ENCODE measurements at regions not wholly inside any gene's neighbourhood (a gene's known extent, or its start where the extent isn't known, plus 50 kb on each side); places are given as distances from the start of the nearest gene placed in this dataset.

DNA sequence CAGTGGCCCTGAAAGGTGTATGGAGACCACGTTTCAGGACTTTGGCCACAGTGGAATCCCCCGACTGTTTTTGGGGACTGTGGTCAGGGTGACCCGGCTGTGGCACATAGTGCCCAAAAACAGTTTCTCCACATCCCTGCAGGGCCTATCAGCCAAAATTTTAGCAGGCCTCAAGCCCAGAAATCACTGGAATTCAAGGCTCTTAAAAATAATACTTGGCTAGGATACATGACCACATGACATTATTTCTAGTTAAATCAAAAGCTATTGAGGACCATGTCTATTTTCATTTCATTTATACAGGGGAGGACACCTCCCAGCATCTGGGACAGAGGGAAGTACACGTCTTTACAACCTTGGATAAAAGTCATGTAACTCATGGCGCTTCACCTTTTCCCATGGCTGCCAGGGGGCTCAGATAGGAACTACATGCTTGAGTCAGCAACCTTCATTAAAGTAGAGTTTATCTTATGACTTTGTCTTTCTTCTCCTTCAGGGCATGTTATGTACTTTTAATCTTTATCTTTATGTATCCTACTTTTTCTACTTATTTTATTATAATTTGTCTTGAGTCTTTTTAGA, 70.8 kb upstream of the CD93 start:
- H3K36me3 ChIP-seq (ENCODE audit: control insufficient read depth, insufficient read depth, low read length): no peaks in the 10 kb centered on the region; the same call in 2 of the 3 replicates
- DNase-seq (ENCODE audit: extremely low read depth in 1 of 4, low spot score in 3 of 4): peak in 1 of 4 experiments; percentile 11
- no peaks in the 10 kb centered on the region for H3K9me1 ChIP-seq (ENCODE audit: control insufficient read depth, insufficient read depth, low read length)
- H3K79me2 ChIP-seq (ENCODE audit: control insufficient read depth, insufficient read depth, low read length): no peaks in the 10 kb centered on the region
- in situ Hi-C loops (cut with MboI): no loop called here
- no peaks in the 10 kb centered on the region for H4K20me1 ChIP-seq (replicated peaks; ENCODE audit: control insufficient read depth, insufficient read depth, low read length)
- no peak for ATAC-seq
- POLR2A ChIA-PET: interaction anchor here (0.7 to 2.7 kb wide), 3 partner anchors 10 to 1173 kb away, joined by 3 to 16 read pairs (median 4); no protein-coding TSS in a partner anchor
- no peak overlapping the region for H3K4me3 ChIP-seq
- CTCF ChIA-PET (ENCODE audit: low intra/inter-chr PET ratio): no interaction called here
- WGBS (ENCODE audit: insufficient coverage, low coverage, missing lambda C conversion rate): 38% methylated on average over 3 of the region's 5 CpGs
- H3K4me1 ChIP-seq (replicated peaks in 1 of 2; ENCODE audit: control insufficient read depth in 2 of 2, insufficient read depth in 2 of 2, low read length in 2 of 2): peaks cover 52 to 92% of the 10 kb centered on the region in 2 experiments
- TF ChIP-seq, protein P1, sequence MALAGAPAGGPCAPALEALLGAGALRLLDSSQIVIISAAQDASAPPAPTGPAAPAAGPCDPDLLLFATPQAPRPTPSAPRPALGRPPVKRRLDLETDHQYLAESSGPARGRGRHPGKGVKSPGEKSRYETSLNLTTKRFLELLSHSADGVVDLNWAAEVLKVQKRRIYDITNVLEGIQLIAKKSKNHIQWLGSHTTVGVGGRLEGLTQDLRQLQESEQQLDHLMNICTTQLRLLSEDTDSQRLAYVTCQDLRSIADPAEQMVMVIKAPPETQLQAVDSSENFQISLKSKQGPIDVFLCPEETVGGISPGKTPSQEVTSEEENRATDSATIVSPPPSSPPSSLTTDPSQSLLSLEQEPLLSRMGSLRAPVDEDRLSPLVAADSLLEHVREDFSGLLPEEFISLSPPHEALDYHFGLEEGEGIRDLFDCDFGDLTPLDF (CRISPR knock-in tag; IDR thresholded peaks at IDR 0.05): no peak
- TF ChIP-seq RFX7 (CRISPR knock-in tag; IDR thresholded peaks at IDR 0.05) (no peak), SIX5 (IDR thresholded peaks at IDR 0.05; ENCODE audit: borderline replicate concordance in 1 of 2, insufficient read depth in 1 of 2, low read depth in 1 of 2, low read length in 2 of 2) (no peak), GTF2A2 (tag; IDR thresholded peaks at IDR 0.05) (0 out of 2 replicates have a peak, but pooled peaks have one; percentile 3), NFRKB (IDR thresholded peaks at IDR 0.05; ENCODE audit: low read depth) (0 out of 2 replicates have a peak, but pooled peaks have one; percentile 29)
- TF ChIP-seq, protein P2, sequence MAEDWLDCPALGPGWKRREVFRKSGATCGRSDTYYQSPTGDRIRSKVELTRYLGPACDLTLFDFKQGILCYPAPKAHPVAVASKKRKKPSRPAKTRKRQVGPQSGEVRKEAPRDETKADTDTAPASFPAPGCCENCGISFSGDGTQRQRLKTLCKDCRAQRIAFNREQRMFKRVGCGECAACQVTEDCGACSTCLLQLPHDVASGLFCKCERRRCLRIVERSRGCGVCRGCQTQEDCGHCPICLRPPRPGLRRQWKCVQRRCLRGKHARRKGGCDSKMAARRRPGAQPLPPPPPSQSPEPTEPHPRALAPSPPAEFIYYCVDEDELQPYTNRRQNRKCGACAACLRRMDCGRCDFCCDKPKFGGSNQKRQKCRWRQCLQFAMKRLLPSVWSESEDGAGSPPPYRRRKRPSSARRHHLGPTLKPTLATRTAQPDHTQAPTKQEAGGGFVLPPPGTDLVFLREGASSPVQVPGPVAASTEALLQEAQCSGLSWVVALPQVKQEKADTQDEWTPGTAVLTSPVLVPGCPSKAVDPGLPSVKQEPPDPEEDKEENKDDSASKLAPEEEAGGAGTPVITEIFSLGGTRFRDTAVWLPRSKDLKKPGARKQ (CRISPR knock-in tag; IDR thresholded peaks at IDR 0.05): no peak
- TF ChIP-seq, protein P3, sequence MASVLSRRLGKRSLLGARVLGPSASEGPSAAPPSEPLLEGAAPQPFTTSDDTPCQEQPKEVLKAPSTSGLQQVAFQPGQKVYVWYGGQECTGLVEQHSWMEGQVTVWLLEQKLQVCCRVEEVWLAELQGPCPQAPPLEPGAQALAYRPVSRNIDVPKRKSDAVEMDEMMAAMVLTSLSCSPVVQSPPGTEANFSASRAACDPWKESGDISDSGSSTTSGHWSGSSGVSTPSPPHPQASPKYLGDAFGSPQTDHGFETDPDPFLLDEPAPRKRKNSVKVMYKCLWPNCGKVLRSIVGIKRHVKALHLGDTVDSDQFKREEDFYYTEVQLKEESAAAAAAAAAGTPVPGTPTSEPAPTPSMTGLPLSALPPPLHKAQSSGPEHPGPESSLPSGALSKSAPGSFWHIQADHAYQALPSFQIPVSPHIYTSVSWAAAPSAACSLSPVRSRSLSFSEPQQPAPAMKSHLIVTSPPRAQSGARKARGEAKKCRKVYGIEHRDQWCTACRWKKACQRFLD (CRISPR knock-in tag; IDR thresholded peaks at IDR 0.05): peak; percentile 2; the same call in 1 of the 2 replicates
- H3K9ac ChIP-seq (ENCODE audit: insufficient read depth in 1 of 2, low read depth in 2 of 2, low read length in 2 of 2): peak overlapping the region; percentile 53 to 65; a peak in 2 of 4 replicates
- no TSS peak for BruUV-seq (replicated peaks)
- H3K9me3 ChIP-seq (replicated peaks; ENCODE audit: control insufficient read depth, insufficient read depth, low read depth, low read length): no peaks in the 10 kb centered on the region
- no peaks in the 10 kb centered on the region for H3K27me3 ChIP-seq (ENCODE audit: control insufficient read depth in 2 of 2, insufficient read depth in 2 of 2, low read length in 2 of 2)
- H3K27ac ChIP-seq (ENCODE audit: extremely low read depth, low read depth, low read length): peak overlapping the region; percentile 81
- H3K4me2 ChIP-seq (ENCODE audit: insufficient read depth, low read length): no peak overlapping the region
- intact Hi-C loops (cut with micrococcal nuclease): loop anchor here (5.0 kb wide), 1 partner anchor 105 kb away; no protein-coding TSS in a partner anchor
- peak overlapping the region; percentile 76 for H2AFZ ChIP-seq (ENCODE audit: low read depth, low read length)
- no peak for FAIRE-seq
